Stimulated activated CD8-positive, alpha-beta memory T cell treated with anti-CD3 and anti-CD28 coated beads, Interleukin-2, amount 100 ng/mL, for 1 hour (primary cell): ENCODE measurements at regions not wholly inside any gene's neighbourhood (a gene's known extent, or its start where the extent isn't known, plus 50 kb on each side); places are given as distances from the start of the nearest gene placed in this dataset.
"Not testable (repeated sequence)": the region's sequence is repeated elsewhere in the genome, so short reads cannot be mapped to it uniquely, and the experiment has no call there.

Experiments used
- DNase-seq, 2 donors: peaks; one replicate each; pipeline ENCODE4 v3.0.0-alpha.2; 2020; ENCODE audit warnings: low read depth in 2 of 2

GRCh38 chr3:94821241-94821640, 758.4 kb downstream of the NSUN3 start:
- DNase-seq: no peak

DNA sequence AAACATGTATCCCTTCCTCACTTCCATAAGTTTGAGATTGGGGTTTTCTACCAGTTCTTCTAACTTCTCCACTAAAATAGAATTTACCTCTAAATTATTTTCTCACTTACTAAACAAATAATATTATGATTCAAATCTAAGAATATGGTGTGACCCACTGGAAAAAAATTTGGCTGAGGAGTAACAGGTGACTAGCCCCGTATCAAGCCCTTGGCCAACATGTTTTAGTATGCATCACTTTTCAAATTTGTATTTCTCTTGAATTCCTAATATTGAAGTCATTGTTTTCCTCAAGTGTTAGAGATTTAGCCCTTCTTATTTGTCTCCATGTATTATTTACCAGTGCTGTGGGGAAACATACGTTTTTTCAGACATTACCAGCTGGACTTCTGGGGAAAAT, 759.4 kb downstream of the NSUN3 start:
- no peak for DNase-seq

GRCh38 chr3:94846251-94846650, 783.4 kb downstream of the NSUN3 start:
- not testable (repeated sequence) for DNase-seq

DNA sequence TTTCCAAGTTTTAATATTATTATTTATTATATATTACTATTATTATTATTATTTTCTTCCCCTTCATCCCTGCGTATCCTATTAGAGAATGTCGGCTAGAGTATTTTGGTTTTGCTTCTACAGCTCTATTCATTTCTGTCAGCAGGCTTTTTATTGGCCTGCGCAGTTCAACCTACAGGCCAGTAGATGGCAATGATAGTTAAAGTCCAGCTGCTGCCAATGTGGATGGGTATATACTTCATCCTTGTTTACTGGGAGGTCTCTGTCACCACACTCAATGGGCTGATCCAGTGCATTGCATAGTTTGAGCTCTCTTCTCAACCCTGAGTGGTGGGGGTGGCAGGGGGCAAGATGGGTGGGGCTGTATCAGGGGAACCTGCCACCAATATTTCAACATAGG, 799.8 kb downstream of the NSUN3 start:
- no peak for DNase-seq

DNA sequence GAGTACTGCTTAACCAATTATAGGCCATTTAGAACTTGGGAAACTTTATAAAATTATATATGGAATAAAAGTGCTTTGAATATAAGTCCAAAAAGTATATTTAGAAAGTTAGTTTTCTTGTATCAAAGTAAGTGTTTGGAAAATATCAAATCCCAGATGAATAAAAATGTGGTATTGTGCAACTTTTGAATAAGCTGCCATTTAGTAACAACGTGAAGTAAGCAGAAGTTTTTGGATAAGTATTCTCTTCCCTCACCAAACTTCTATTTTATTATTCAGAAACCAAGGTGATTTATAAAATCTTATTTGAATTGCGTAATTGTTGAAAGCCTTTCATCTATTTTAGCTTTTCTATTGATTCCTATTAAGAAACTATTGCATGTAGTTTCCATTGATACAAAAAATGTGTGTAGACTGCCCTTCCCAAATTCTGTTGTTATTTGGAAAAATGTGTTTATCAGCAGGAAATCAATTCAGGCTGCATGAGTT, 806.2 kb downstream of the NSUN3 start:
- DNase-seq: no peak

DNA sequence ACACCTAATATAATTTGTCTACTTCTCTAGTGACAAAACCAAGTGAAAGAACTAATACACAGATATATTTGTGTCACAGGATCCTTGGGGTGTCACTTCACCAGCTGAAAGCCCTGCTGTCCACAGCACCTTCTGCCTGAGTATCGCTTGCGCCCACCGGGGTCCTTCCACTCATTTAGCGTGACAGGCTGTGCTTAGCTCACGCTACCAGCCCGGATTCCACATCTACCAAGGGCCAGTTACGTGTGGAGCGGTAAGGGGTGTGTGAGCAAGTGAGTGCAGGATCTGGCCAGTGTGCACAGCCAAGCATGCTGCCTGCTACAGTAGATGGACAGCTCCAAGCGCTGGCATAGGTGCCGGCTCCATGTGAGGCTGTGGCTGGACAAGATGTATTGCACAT, 810.9 kb downstream of the NSUN3 start:
- no peak for DNase-seq

DNA sequence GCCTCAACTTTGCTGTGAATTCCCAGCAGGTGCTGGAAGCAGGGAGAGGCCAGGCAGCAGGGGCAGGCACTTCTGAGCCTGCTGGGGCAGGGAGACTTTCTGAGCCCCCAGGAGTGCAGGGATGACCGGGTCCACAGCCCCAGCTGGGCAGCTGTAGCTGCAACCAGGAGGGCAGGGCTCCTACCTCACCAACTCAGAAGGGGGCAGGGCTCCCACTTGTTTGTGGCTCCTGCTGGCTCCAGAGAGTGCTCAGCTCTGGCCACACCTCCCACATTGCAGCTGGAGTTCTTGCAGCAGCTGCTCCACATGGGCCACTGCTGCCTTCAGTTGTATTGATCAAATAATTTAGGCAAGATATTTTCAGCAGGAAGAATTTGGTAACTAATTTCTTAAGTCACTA, 812.3 kb downstream of the NSUN3 start:
- DNase-seq: no peak

DNA sequence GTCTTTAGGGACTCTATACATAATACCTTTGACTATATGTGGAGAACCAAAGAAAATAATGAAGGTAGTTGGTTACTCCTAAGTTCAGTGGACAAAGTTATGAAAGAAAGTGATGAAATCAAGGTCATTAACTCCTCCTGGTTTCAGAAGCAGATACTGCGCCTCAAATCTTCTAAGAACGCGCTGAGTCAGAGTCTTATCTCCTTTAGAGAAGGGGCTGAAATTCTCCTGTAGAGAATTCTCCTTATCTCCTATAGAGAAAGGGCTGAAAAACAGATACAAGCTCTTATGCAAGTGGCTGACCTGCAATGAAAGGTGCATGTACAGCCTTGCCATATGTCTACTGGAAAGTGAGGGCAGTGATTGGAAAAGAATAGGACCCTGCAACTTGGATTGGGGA, 824.2 kb downstream of the NSUN3 start:
- no peak for DNase-seq

- DNase-seq: no peak
These were observed 834.1 kb downstream of the NSUN3 start for GRCh38 chr3:94896994-94897393.

GRCh38 chr3:94904156-94904674, 841.4 kb downstream of the NSUN3 start:
- no peak for DNase-seq

GRCh38 chr3:94909726-94910125, 846.9 kb downstream of the NSUN3 start:
- DNase-seq: no peak

GRCh38 chr3:94912656-94913055, 849.8 kb downstream of the NSUN3 start:
- DNase-seq: no peak

GRCh38 chr3:94927175-94927574, 864.3 kb downstream of the NSUN3 start:
- no peak for DNase-seq

GRCh38 chr3:94928921-94929320, 866.1 kb downstream of the NSUN3 start:
- no peak for DNase-seq

- DNase-seq: no peak
These were observed 873.1 kb downstream of the NSUN3 start for GRCh38 chr3:94935738-94936580.

GRCh38 chr3:94937980-94938379, 875.1 kb downstream of the NSUN3 start:
- no peak for DNase-seq

- no peak for DNase-seq
These were observed 883.8 kb downstream of the NSUN3 start for GRCh38 chr3:94946683-94947082.

DNA sequence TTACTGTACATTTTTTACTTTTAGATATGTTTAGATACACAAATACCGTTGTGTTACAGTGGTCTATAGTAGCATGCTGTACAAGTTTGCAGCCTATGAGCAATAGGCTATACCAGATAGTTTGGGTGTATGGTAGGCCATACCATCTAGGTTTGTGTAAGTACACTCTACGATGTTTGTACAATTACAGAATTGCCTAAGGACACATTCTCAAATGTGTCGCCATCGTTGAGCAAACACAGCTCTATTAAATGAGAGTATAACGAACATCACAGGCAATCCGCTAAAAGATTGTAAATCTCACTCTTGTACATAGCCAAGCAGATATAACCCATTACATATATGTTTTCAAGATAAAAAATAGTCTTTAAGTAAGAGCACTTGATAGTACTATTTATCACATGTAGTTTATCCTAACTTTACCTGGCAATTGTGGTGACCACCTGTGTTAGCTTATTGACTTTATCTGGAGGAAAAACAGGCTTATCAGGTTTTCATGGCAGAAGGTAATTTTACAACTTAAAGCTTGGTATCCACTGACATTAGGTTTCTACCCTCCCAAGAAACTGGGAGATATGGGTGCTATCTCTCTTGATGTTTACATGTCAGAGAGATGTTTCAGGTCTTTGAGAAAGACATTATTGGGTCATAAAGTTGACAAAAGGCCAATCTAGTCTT, 898.7 kb downstream of the NSUN3 start:
- no peak for DNase-seq

DNA sequence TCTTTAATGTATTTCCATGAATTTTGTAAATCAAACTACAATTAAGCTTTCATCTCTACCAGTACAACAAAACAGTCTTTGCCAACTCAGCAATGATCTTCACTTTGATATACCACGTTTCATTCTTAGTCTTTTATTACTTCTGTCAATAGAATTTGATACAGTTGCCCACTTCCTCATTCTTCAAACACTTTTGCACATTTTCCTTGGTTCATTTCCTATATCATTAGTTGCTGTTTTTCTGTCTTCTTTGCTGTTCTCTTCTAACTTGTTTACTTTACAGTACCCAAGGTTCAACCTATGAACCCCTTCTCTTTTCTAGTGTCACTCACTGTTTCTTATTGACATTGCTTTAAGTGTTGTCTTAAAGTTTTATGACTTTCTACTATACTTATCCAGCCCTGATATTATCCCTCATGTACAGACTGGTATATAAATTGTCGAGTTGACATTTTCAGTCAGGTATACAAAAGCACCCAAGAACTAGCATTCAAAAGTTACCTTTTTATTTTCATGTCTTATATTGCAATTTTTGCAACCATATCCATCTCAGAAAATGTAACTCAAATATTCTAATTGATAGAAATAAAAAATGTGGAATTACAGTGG, 903.1 kb downstream of the NSUN3 start:
- DNase-seq: no peak

GRCh38 chr3:94967196-94967595, 904.3 kb downstream of the NSUN3 start:
- DNase-seq: no peak

DNA sequence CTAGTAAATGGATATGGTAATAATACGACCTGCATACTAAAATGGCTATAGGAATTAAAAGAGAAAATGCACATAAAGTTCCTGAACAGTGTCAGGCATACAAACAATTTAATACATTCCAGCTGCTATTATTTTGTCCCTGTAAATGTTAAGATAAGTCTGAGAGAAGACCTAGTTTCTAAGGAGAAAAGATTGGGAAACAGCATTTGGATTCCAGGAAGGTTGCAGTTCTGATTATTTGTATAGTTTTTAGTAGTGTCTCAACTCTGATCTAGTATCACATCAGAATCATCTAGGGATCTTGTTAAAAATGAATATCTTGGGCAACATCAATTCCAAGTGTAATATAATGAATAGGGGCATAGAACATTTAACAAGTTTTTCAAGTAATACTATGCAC, 905.7 kb downstream of the NSUN3 start:
- DNase-seq: no peak

DNA sequence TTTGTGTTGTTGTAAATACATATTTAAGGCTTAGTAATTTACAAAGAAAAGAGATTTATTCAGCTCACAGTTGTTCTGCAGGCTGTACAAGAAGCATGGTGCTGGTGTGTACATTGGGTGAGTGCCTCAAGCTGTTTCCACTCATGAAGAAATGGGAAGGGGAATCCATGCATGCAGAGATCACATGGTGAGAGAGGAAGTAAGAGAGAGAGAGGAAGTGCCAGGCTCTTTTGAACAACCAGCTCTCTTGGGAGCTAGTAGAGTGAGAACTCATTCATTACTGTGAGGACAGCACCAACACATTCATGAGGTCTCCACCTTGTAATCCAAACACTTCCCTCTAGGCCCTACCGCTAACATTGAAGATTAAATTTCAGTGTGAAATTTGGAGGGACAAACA, 909.2 kb downstream of the NSUN3 start:
- no peak for DNase-seq

- DNase-seq: no peak
These were observed 915.2 kb downstream of the NSUN3 start for GRCh38 chr3:94978084-94978483.
